A673 (cell line): ENCODE measurements at regions not wholly inside any gene's neighbourhood (a gene's known extent, or its start where the extent isn't known, plus 50 kb on each side); places are given as distances from the start of the nearest gene placed in this dataset.
"Not testable (repeated sequence)": the region's sequence is repeated elsewhere in the genome, so short reads cannot be mapped to it uniquely, and the experiment has no call there.

Experiments used
- BruUV-seq: library from RNA; stranded (reverse); fragments of 400-500 nt; replicated peaks from 2 replicates; lab custom pipeline; 2021; lab: Mats Ljungman, UMichigan
- CTCF ChIA-PET: fragments of 300-600 bp; sonication (Branson Sonifier 250); formaldehyde crosslinking; loops from one replicate; lab custom pipeline; 2022; ENCODE audit warnings: antibody characterized with exemption; lab: Charles Lee
- POLR2A ChIA-PET: fragments of 300-600 bp; sonication (Branson Sonifier 250); formaldehyde crosslinking; loops from one replicate; lab custom pipeline; 2022; ENCODE audit warnings: antibody characterized with exemption; ENCODE audit not compliant: low non-redundant PET; lab: Charles Lee
- DNase-seq: peaks from one replicate; pipeline ENCODE4 v3.0.0-alpha.2; 2015; ENCODE audit warnings: low spot score
- H3K27ac ChIP-seq: fragments of 200-600 bp; sonication (generic); 2 replicates; pipeline ENCODE4 v1.5.1; 2016; ENCODE audit warnings: mixed run types, low read depth, mild to moderate bottlenecking, mixed read lengths, antibody characterized with exemption, low read length; ENCODE audit not compliant: poor library complexity, severe bottlenecking
- H3K27me3 ChIP-seq: fragments of 200-600 bp; sonication (generic); replicated peaks from 2 replicates; pipeline ENCODE4 v1.6.1; 2017; ENCODE audit warnings: mixed run types, low read depth, mild to moderate bottlenecking, mixed read lengths, antibody characterized with exemption, low read length; ENCODE audit not compliant: insufficient read depth, poor library complexity
- H3K36me3 ChIP-seq: fragments of 200-600 bp; sonication (generic); 2 replicates; pipeline ENCODE4 v1.6.1; 2016; ENCODE audit warnings: mixed run types, mild to moderate bottlenecking, mixed read lengths, antibody characterized with exemption, low read length; ENCODE audit not compliant: insufficient read depth, poor library complexity, severe bottlenecking
- H3K4me1 ChIP-seq: fragments of 200-600 bp; sonication (generic); 2 replicates; pipeline ENCODE4 v1.6.1; 2017; ENCODE audit warnings: mixed run types, mild to moderate bottlenecking, mixed read lengths, antibody characterized with exemption, low read length; ENCODE audit not compliant: insufficient read depth, poor library complexity, severe bottlenecking
- H3K4me3 ChIP-seq: fragments of 200-600 bp; sonication (generic); 2 replicates; pipeline ENCODE4 v1.5.1; 2016; ENCODE audit warnings: low read depth, mixed run types, mild to moderate bottlenecking, mixed read lengths, low read length; ENCODE audit not compliant: poor library complexity, severe bottlenecking
- H3K9me3 ChIP-seq: fragments of 200-600 bp; sonication (generic); 2 replicates; pipeline ENCODE4 v1.6.1; 2016; ENCODE audit warnings: mixed run types, low read depth, mild to moderate bottlenecking, mixed read lengths, antibody characterized with exemption, low read length; ENCODE audit not compliant: poor library complexity, severe bottlenecking
- CTCF ChIP-seq: fragments of 300-800, 200-600 bp; sonication (generic); conservative IDR thresholded peaks from 2 replicates; pipeline ENCODE4 v1.5.1; 2017; ENCODE audit warnings: low read depth, mild to moderate bottlenecking, antibody characterized with exemption, low read length, moderate library complexity, mixed read lengths
- EZH2 ChIP-seq: fragments of 200-600 bp; sonication (generic); IDR thresholded peaks from 2 replicates; pipeline ENCODE4 v1.6.1; 2017; ENCODE audit warnings: borderline replicate concordance, low read depth, mild to moderate bottlenecking, mixed read lengths, antibody characterized with exemption, low read length; ENCODE audit not compliant: poor library complexity, severe bottlenecking
- intact Hi-C: fragments of 100-400 bp; cut with micrococcal nuclease; formaldehyde crosslinking; loops from one replicate; pipeline ENCODE4 v1.10.0; 2022; ENCODE audit not compliant: unreplicated experiment

DNA sequence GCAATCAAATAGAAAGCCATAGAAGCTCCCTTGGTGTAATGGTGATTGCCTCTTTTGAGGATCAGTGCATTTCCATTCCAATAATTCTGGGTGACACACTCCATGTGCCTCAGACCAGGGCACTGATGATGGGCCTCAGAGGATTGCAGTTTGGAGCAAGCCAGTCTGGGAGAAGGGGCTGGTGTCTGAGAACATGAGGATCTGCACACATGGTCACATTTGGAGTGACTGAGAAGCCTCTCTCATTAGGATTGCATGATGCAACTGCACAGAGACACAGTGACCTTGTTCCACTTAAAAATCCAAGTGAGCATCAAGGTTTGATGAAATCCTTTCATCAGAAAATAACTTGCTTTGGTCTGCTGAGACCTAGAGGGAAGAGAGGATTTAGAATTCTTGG lies 216.4 kb downstream of the ANKRD30B start:
- intact Hi-C loops = no loop called here
- ChIA-PET CTCF (no interaction called here), POLR2A (no interaction called here)
- no peak overlapping the region for H3K4me3 ChIP-seq
- DNase-seq = no peak
- no TSS peak for BruUV-seq
- no peaks in the 10 kb centered on the region for H3K9me3 ChIP-seq
- TF ChIP-seq CTCF (no peak), EZH2 (no peak)
- H3K4me1 ChIP-seq = no peaks in the 10 kb centered on the region
- H3K27ac ChIP-seq = no peak overlapping the region
- no peaks in the 10 kb centered on the region for H3K27me3 ChIP-seq
- H3K36me3 ChIP-seq = no peaks in the 10 kb centered on the region

DNA sequence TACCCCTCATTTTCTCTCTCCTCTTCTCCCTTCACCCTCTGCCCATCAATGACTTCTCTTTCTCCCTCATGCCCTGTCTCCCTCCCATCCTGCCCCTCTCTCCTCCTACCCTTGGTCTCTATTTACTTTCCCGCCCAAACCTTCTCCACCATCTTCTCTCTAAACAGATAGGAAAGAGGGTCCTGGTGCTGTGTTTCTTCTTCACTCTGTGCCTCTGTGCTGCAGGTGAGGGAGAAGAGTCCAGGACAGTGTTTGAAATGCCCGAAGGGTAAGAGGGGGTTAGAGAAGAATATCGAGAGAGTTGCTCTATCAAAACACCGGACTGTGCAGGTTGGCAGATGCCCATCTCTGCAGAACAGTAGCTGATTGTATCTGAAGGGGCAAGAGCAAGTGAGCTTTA lies 217.0 kb downstream of the ANKRD30B start:
- POLR2A ChIA-PET, DNase-seq, H3K27me3 ChIP-seq, H3K27ac ChIP-seq, H3K4me3 ChIP-seq, H3K36me3 ChIP-seq, CTCF ChIA-PET, H3K4me1 ChIP-seq, H3K9me3 ChIP-seq, intact Hi-C loops, BruUV-seq: not testable (repeated sequence)

GRCh38 chr18:14965553-14965952 lies 217.6 kb downstream of the ANKRD30B start:
- no peak overlapping the region for H3K27ac ChIP-seq
- ChIA-PET CTCF (no interaction called here), POLR2A (no interaction called here)
- TF ChIP-seq CTCF (no peak), EZH2 (no peak)
- intact Hi-C loops = no loop called here
- H3K9me3 ChIP-seq = no peaks in the 10 kb centered on the region
- no peaks in the 10 kb centered on the region for H3K27me3 ChIP-seq
- no TSS peak for BruUV-seq
- DNase-seq = no peak
- H3K36me3 ChIP-seq = no peaks in the 10 kb centered on the region
- H3K4me1 ChIP-seq = no peaks in the 10 kb centered on the region
- H3K4me3 ChIP-seq = no peak overlapping the region

GRCh38 chr18:14967246-14967645 lies 219.3 kb downstream of the ANKRD30B start:
- H3K4me3 ChIP-seq, H3K9me3 ChIP-seq, H3K27me3 ChIP-seq, H3K27ac ChIP-seq, H3K4me1 ChIP-seq, POLR2A ChIA-PET, intact Hi-C loops, H3K36me3 ChIP-seq, BruUV-seq, CTCF ChIA-PET, DNase-seq: not testable (repeated sequence)
